ENCODE measurements at regions not wholly inside any gene's neighbourhood (a gene's known extent, or its start where the extent isn't known, plus 50 kb on each side); places are given as distances from the start of the nearest gene placed in this dataset.

GRCh38 chr5:39713250-39713916 is 288.6 kb upstream of the DAB2 start:
- Histone ChIP-seq H2BK20ac (ENCODE audit: low read depth, low read length, poor library complexity, severe bottlenecking) (no peak overlapping the region), H4K8ac (replicated peaks; ENCODE audit: insufficient read length, low read depth, low read length) (no peak overlapping the region), H2BK12ac (ENCODE audit: insufficient read length, low read depth, low read length) (no peak overlapping the region), H3K27me3 (ENCODE audit: insufficient read depth, low read length) (no peaks in the 10 kb centered on the region), H3K79me2 (ENCODE audit: insufficient read depth, low read length) (no peaks in the 10 kb centered on the region), H4K20me1 (ENCODE audit: control insufficient read depth, insufficient read depth, insufficient read length) (no peaks in the 10 kb centered on the region), H2BK120ac (ENCODE audit: low read depth, low read length, poor library complexity, severe bottlenecking) (no peak overlapping the region), H3K27ac (ENCODE audit: insufficient read length, low read depth, low read length) (no peak overlapping the region), H2AFZ (ENCODE audit: low read length) (no peak overlapping the region), H4K91ac (ENCODE audit: insufficient read length, low read depth, low read length) (no peak overlapping the region), H3T11ph (ENCODE audit: low read length) (no peak overlapping the region), H3K4me1 (ENCODE audit: insufficient read depth, low read length) (no peaks in the 10 kb centered on the region), H3K79me1 (ENCODE audit: insufficient read depth, low read depth, low read length, poor library complexity, severe bottlenecking) (no peaks in the 10 kb centered on the region), H4K5ac (ENCODE audit: insufficient read length, low read depth, low read length) (no peak overlapping the region), H3K4ac (ENCODE audit: low read depth, low read length) (no peak overlapping the region), H3K4me2 (ENCODE audit: insufficient read depth, insufficient read length, low read length) (no peak overlapping the region), H3K14ac (ENCODE audit: insufficient read depth, low read length) (no peak overlapping the region), H3K9me3 (ENCODE audit: control insufficient read depth, low read depth, low read length) (no peaks in the 10 kb centered on the region), H3K18ac (ENCODE audit: insufficient read length, low read depth, low read length) (no peak overlapping the region), H3K9ac (ENCODE audit: extremely low read depth, insufficient read length, low read length) (no peak overlapping the region), H3K56ac (ENCODE audit: insufficient read length, low read depth, low read length) (no peak overlapping the region), H3K23me2 (ENCODE audit: insufficient read length, low read depth, low read length, poor library complexity, severe bottlenecking) (no peaks in the 10 kb centered on the region), H2AK5ac (ENCODE audit: insufficient read length, low read length) (no peak overlapping the region), H2BK15ac (ENCODE audit: low read depth, low read length) (no peak overlapping the region), H3K23ac (ENCODE audit: insufficient read length, low read depth, low read length) (no peak overlapping the region), H2BK5ac (ENCODE audit: insufficient read length, low read length) (no peak overlapping the region)
- no peak for DNase-seq
- TF ChIP-seq CTCF (conservative IDR thresholded peaks at IDR 0.05) = no peak
- Mint-ChIP-seq H3K4me1 (peaks cover 4 to 6% of the 10 kb centered on the region in 2 experiments), H3K27me3 (ENCODE audit: low read depth) (no peaks in the 10 kb centered on the region), H3K9me3 (peaks cover 0 to 2% of the 10 kb centered on the region in 2 experiments; a peak in 1 of 5 replicates), H3K4me3 (no peak overlapping the region), H3K36me3 (ENCODE audit: insufficient read depth in 1 of 3, low read depth in 3 of 3) (no peaks in the 10 kb centered on the region), H3K27ac (no peak overlapping the region)
- no CpG with 5 or more reads among the region's 2 CpGs for WGBS (ENCODE audit: extremely low coverage, insufficient read length, low lambda C conversion rate)

Measured in H9 (cell line).